ENCODE measurements at regions not wholly inside any gene's neighbourhood (a gene's known extent, or its start where the extent isn't known, plus 50 kb on each side); places are given as distances from the start of the nearest gene placed in this dataset.

GRCh38 chr2:23077596-23077995 lies 307.4 kb upstream of the KLHL29 start:
- DNase-seq = no peak

- DNase-seq = no peak
Measured at GRCh38 chr2:23078784-23079434, 306.1 kb upstream of the KLHL29 start.

- no peak for DNase-seq
Measured at GRCh38 chr2:23083966-23084365, 301.0 kb upstream of the KLHL29 start.

GRCh38 chr2:23091019-23091418 lies 294.0 kb upstream of the KLHL29 start:
- DNase-seq = no peak

- DNase-seq = no peak
Measured at GRCh38 chr2:23091900-23092299, 293.1 kb upstream of the KLHL29 start.

- DNase-seq = no peak
Measured at GRCh38 chr2:23092831-23093230, 292.1 kb upstream of the KLHL29 start.

GRCh38 chr2:23093513-23093912 lies 291.5 kb upstream of the KLHL29 start:
- DNase-seq = no peak

- DNase-seq = no peak
Measured at GRCh38 chr2:23096906-23097602, 287.9 kb upstream of the KLHL29 start.

- no peak for DNase-seq
Measured at GRCh38 chr2:23100406-23100805, 284.6 kb upstream of the KLHL29 start.

- no peak for DNase-seq
Measured at GRCh38 chr2:23106242-23106785, 278.7 kb upstream of the KLHL29 start.

GRCh38 chr2:23107327-23107941 lies 277.5 kb upstream of the KLHL29 start:
- DNase-seq = no peak

- DNase-seq = no peak
Measured at GRCh38 chr2:23111263-23111662, 273.7 kb upstream of the KLHL29 start.

- no peak for DNase-seq
Measured at GRCh38 chr2:23112517-23112916, 272.5 kb upstream of the KLHL29 start.

GRCh38 chr2:23114299-23114698 lies 270.7 kb upstream of the KLHL29 start:
- no peak for DNase-seq

- DNase-seq = no peak
Measured at GRCh38 chr2:23118313-23118712, 266.7 kb upstream of the KLHL29 start.

- DNase-seq = no peak
Measured at GRCh38 chr2:23118894-23119293, 266.1 kb upstream of the KLHL29 start.

- DNase-seq = no peak
Measured at GRCh38 chr2:23120161-23120560, 264.8 kb upstream of the KLHL29 start.

- no peak for DNase-seq
Measured at GRCh38 chr2:23121968-23122648, 262.9 kb upstream of the KLHL29 start.

GRCh38 chr2:23122681-23123215 lies 262.2 kb upstream of the KLHL29 start:
- DNase-seq = no peak

- no peak for DNase-seq
Measured at GRCh38 chr2:23123686-23124085, 261.3 kb upstream of the KLHL29 start.

GRCh38 chr2:23124214-23124750 lies 260.7 kb upstream of the KLHL29 start:
- DNase-seq = no peak

GRCh38 chr2:23127465-23127864 lies 257.5 kb upstream of the KLHL29 start:
- no peak for DNase-seq

Measured in SW 1271 (cell line).